ENCODE measurements at regions not wholly inside any gene's neighbourhood (a gene's known extent, or its start where the extent isn't known, plus 50 kb on each side); places are given as distances from the start of the nearest gene placed in this dataset.

DNA sequence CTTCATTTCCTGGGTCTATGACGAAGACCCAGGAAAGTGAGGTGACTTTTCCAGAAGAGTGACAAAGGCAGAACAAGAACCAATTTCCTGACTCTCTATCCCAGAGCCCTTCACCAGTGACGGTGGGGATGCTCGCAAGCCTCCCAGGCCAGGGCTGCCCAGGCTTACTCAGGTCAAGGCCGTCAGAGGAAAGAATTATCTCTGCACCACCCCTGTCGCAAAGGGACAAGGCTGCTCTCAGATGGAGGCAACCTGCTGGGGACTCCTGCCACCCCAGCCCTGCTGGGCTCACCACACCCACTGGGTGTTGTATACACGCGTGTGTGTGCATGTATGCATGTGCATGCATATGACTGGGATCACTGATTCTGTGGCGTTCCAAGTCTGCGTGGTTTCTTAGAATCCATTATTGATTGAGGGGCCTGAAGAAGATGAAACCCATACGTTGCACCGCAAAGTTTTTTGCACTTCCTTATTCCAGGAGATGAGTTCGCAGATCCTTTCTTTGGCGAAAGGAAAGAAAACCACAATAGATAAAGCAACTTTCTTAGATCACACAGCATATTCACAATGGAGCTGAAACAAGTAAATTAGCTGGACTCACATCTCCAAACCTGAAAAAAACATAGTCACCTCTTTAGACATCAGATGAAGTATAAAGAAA, 255.8 kb downstream of the RHOU start:
- peaks cover 5% of the 10 kb centered on the region; the same call in 1 of the 2 replicates for H3K27me3 ChIP-seq (ENCODE audit: control insufficient read depth, insufficient read depth, low read length)
- no peak for DNase-seq (ENCODE audit: low read depth, low spot score)
- POLR2A ChIA-PET, result no interaction called here
- no peak for ATAC-seq
- H3K27ac ChIP-seq (ENCODE audit: low read length), result no peak overlapping the region
- TF ChIP-seq POLR2AphosphoS5 (IDR thresholded peaks at IDR 0.05; ENCODE audit: low read depth, low read length) (no peak), SIN3A (IDR thresholded peaks at IDR 0.05; ENCODE audit: borderline replicate concordance, insufficient read depth, low read depth, low read length) (no peak), REST (IDR thresholded peaks at IDR 0.05; ENCODE audit: insufficient read depth in 1 of 2, low read depth in 2 of 2, low read length in 1 of 2) (no peak)
- H3K4me1 ChIP-seq (ENCODE audit: control insufficient read depth, insufficient read depth, low read length), result no peaks in the 10 kb centered on the region
- no TSS peak for BruUV-seq (replicated peaks)
- no peaks in the 10 kb centered on the region for H3K36me3 ChIP-seq (ENCODE audit: control insufficient read depth, insufficient read depth, low read length)
- H3K9me3 ChIP-seq (ENCODE audit: control insufficient read depth, insufficient read depth, low read depth, low read length), result no peaks in the 10 kb centered on the region
- no peak overlapping the region for H3K4me3 ChIP-seq (ENCODE audit: low read depth in 2 of 2, low read length in 2 of 2)
- CTCF ChIA-PET, result no interaction called here
- intact Hi-C loops (cut with micrococcal nuclease; ENCODE audit: unreplicated experiment), result no loop called here
- in situ Hi-C loops (cut with HindIII; ENCODE audit: low pct_unique_long_range_greater_than_20kb, low sequenced_read_pairs), result no loop called here

DNA sequence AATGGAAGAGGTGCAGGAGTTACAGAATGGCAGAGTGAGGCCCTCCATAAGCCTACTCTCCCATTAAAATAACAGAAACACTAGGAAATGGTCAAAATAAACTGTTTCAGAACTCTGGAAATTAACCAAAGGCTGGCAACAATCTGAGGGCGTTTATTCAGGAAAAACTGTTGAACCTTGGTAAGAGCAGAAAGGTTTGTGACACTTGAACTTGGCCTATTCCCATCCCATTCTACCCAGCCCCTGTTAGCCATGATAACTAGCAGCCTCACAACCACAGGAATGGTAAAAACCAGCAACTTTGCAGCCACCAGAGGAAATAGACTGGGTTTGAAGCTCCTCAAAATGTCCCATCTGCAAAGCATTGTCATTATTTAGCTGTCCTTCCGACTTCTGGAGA, 256.8 kb downstream of the RHOU start:
- ChIA-PET POLR2A (no interaction called here), CTCF (no interaction called here)
- no TSS peak for BruUV-seq (replicated peaks)
- DNase-seq (ENCODE audit: low read depth, low spot score), result no peak
- in situ Hi-C loops (cut with HindIII; ENCODE audit: low pct_unique_long_range_greater_than_20kb, low sequenced_read_pairs) (no loop called here), intact Hi-C loops (cut with micrococcal nuclease; ENCODE audit: unreplicated experiment) (no loop called here)
- H3K36me3 ChIP-seq (ENCODE audit: control insufficient read depth, insufficient read depth, low read length), result no peaks in the 10 kb centered on the region
- H3K9me3 ChIP-seq (ENCODE audit: control insufficient read depth, insufficient read depth, low read depth, low read length), result no peaks in the 10 kb centered on the region
- H3K27ac ChIP-seq (ENCODE audit: low read length), result no peak overlapping the region
- no peak overlapping the region for H3K4me3 ChIP-seq (ENCODE audit: low read depth in 2 of 2, low read length in 2 of 2)
- ATAC-seq, result no peak
- no peak for TF ChIP-seq REST (IDR thresholded peaks at IDR 0.05; ENCODE audit: insufficient read depth in 1 of 2, low read depth in 2 of 2, low read length in 1 of 2)
- H3K4me1 ChIP-seq (ENCODE audit: control insufficient read depth, insufficient read depth, low read length), result no peaks in the 10 kb centered on the region
- H3K27me3 ChIP-seq (ENCODE audit: control insufficient read depth, insufficient read depth, low read length), result peaks cover 5% of the 10 kb centered on the region; the same call in 1 of the 2 replicates

DNA sequence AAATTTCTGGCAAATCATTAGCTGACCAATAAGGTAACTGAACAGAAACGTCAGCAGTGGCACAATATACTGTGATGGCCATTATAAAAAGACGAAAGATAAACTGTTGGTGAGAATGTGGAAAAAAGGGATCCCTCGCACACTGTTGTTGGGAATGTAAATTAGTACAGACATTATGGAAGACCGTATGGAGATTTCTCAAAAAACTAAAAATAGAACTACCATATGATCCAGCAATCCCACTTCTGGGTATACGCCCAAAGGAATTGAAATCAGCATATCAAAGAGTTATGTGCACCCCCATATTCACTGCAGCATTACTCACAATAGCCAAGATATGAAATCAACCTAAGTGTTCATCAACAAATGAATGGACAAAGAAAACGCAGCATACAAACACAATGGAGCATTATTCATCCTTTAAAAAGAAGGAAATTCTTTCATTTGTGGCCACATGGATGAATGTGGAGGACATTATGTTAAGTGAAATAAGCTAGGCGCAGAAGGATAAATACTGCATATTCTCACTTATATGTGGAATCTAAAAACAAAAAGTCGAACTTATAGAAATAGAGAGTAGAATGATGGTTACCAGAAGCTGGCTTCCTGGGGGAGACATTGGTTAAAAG, 257.7 kb downstream of the RHOU start:
- intact Hi-C loops (cut with micrococcal nuclease; ENCODE audit: unreplicated experiment), result no loop called here
- POLR2A ChIA-PET, result no interaction called here

More for the DNA sequence above, 257.7 kb downstream of the RHOU start:
- ATAC-seq (no peak), DNase-seq (ENCODE audit: low read depth, low spot score) (no peak)
- H3K4me1 ChIP-seq (ENCODE audit: control insufficient read depth, insufficient read depth, low read length), result no peaks in the 10 kb centered on the region
- CTCF ChIA-PET, result no interaction called here
- no peak for TF ChIP-seq REST (IDR thresholded peaks at IDR 0.05; ENCODE audit: insufficient read depth in 1 of 2, low read depth in 2 of 2, low read length in 1 of 2)
- no peak for TF ChIP-seq CTCF (IDR thresholded peaks at IDR 0.05)
- no peak for TF ChIP-seq TCF7L2 (IDR thresholded peaks at IDR 0.05; ENCODE audit: low read depth, low read length)
- TF ChIP-seq SIN3A (IDR thresholded peaks at IDR 0.05; ENCODE audit: borderline replicate concordance, insufficient read depth, low read depth, low read length), result no peak
- TF ChIP-seq POLR2AphosphoS5 (IDR thresholded peaks at IDR 0.05; ENCODE audit: low read depth, low read length), result no peak
- H3K36me3 ChIP-seq (ENCODE audit: control insufficient read depth, insufficient read depth, low read length), result no peaks in the 10 kb centered on the region
- H3K27me3 ChIP-seq (ENCODE audit: control insufficient read depth, insufficient read depth, low read length), result peaks cover 5% of the 10 kb centered on the region; the same call in 1 of the 2 replicates
- no TSS peak for BruUV-seq (replicated peaks)
- no peak overlapping the region for H3K27ac ChIP-seq (ENCODE audit: low read length)
- in situ Hi-C loops (cut with HindIII; ENCODE audit: low pct_unique_long_range_greater_than_20kb, low sequenced_read_pairs), result no loop called here
- H3K9me3 ChIP-seq (ENCODE audit: control insufficient read depth, insufficient read depth, low read depth, low read length), result no peaks in the 10 kb centered on the region
- H3K4me3 ChIP-seq (ENCODE audit: low read depth in 2 of 2, low read length in 2 of 2), result no peak overlapping the region

Data from Panc1 (cell line).